ENCODE measurements at regions not wholly inside any gene's neighbourhood (a gene's known extent, or its start where the extent isn't known, plus 50 kb on each side); places are given as distances from the start of the nearest gene placed in this dataset.

GRCh38 chr6:170155464-170156196 is 135.2 kb downstream of the DLL1 start (continued):
- TF ChIP-seq ATF3 (IDR thresholded peaks at IDR 0.05; ENCODE audit: insufficient read depth, low read depth, low read length) (no peak), RXRA (IDR thresholded peaks at IDR 0.05; ENCODE audit: insufficient read depth, low read depth, low read length) (no peak)

All from H1 (cell line).